Activated naive CD8-positive, alpha-beta T cell treated with anti-CD3 and anti-CD28 coated beads, Interleukin-2, amount 10 ng/mL, durations not matched to agents 7 days and 5 days (primary cell): ENCODE measurements at regions not wholly inside any gene's neighbourhood (a gene's known extent, or its start where the extent isn't known, plus 50 kb on each side); places are given as distances from the start of the nearest gene placed in this dataset.

Experiments used
- ATAC-seq: fragments of 150-1000 bp; cut with Tn5 transposase; one replicate; pipeline ENCODE4 v1.10.0; 2021; ENCODE audit warnings: low read depth, moderate library complexity
- POLR2A ChIA-PET: fragments of 350-600 bp; sonication (Branson Sonifier 250); formaldehyde crosslinking; loops from one replicate; lab custom pipeline; 2021; ENCODE audit warnings: antibody characterized with exemption; lab: Charles Lee
- DNase-seq: peaks from one replicate; pipeline ENCODE4 v3.0.0; 2021
- H3K27ac Mint-ChIP-seq: one replicate; pipeline ENCODE4 v1.8.0; 2022; ENCODE audit warnings: mild to moderate bottlenecking, mixed read lengths
- H3K27me3 Mint-ChIP-seq: one replicate; pipeline ENCODE4 v1.8.0; 2022; ENCODE audit warnings: mild to moderate bottlenecking, moderate library complexity, mixed read lengths
- H3K36me3 Mint-ChIP-seq: one replicate; pipeline ENCODE4 v1.8.0; 2021; ENCODE audit warnings: mild to moderate bottlenecking, mixed read lengths
- H3K4me1 Mint-ChIP-seq: one replicate; pipeline ENCODE4 v1.8.0; 2021; ENCODE audit warnings: mixed read lengths
- H3K4me3 Mint-ChIP-seq: one replicate; pipeline ENCODE4 v1.8.0; 2022; ENCODE audit warnings: mild to moderate bottlenecking, moderate library complexity, mixed read lengths
- H3K9me3 Mint-ChIP-seq: one replicate; pipeline ENCODE4 v1.8.0; 2021; ENCODE audit warnings: mixed read lengths

DNA sequence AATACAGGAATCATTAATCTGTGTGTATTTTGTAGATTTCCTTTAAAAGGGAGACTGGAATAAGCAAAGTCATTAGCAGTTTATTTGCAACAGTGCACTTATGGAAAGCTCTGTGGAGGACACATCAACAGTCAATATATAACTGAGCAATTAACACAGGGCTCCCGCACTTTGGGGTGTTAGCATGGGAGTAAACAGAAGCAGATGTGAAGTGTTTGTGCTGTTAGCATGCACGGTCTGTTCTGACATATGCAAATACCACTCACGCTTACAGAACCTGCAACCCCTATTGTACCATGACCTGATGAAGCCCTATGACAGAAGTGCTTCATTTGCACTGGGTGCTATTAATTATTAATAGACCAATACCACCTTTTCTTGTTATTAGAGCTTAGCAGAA lies 118.9 kb downstream of the PPP1R3A start:
- Mint-ChIP-seq H3K4me3 (no peak overlapping the region), H3K27me3 (no peaks in the 10 kb centered on the region), H3K36me3 (no peaks in the 10 kb centered on the region), H3K9me3 (no peaks in the 10 kb centered on the region), H3K27ac (no peak overlapping the region), H3K4me1 (no peaks in the 10 kb centered on the region)
- DNase-seq (no peak), ATAC-seq (no peak)
- POLR2A ChIA-PET: no interaction called here

DNA sequence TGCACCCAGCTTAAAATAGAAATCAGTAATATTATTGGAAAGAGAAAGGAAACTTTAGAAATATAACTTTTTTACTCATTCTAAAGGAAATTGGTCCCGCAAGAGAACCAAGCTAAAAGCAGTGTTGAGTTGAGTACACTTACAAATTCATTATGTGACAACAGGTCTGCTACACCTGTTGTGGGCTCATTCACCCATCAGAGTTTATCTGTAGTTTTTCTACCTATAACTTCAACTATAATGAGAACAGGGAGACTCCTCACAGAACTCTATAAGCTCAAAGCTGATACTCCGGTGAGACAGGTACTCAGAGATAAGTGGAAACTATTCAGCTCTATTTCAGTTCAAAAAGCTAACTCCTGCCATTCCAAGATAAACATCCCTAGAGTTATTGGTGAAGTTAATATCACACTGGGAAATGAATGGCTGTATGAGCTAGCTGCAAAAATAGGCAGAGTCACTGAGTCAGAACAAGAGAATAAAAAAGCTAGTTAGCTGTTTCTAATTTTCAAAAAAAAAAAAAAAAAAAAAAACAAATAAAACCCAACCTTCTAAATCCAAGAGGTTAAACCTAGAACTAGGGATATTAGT lies 121.3 kb downstream of the PPP1R3A start:
- no peaks in the 10 kb centered on the region for H3K27me3 Mint-ChIP-seq

DNA sequence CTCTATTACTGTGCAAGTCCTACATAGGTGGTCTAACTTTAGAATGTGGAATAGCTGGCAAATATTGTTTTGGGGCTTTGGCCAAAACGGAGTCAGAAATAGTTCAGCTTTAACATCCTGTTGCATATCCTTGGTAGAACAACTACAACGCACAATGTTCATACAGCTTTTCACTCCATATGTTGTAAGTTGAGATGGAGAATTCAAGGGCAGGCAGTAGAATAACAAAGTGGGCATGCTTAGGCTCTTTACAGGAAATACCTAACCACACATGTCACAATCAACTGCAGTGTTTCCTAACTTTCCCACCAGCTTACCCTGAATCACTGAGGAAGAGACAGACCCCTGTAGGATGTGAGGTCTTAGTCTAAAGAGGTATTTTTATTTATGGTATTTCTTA lies 122.3 kb downstream of the PPP1R3A start:
- ATAC-seq: no peak

More for the DNA sequence above, 121.3 kb downstream of the PPP1R3A start:
- Mint-ChIP-seq H3K9me3 (peaks cover 3% of the 10 kb centered on the region), H3K27ac (no peak overlapping the region), H3K4me1 (no peaks in the 10 kb centered on the region), H3K4me3 (no peak overlapping the region), H3K36me3 (no peaks in the 10 kb centered on the region)
- DNase-seq: no peak
- POLR2A ChIA-PET: no interaction called here
- no peak for ATAC-seq

DNA sequence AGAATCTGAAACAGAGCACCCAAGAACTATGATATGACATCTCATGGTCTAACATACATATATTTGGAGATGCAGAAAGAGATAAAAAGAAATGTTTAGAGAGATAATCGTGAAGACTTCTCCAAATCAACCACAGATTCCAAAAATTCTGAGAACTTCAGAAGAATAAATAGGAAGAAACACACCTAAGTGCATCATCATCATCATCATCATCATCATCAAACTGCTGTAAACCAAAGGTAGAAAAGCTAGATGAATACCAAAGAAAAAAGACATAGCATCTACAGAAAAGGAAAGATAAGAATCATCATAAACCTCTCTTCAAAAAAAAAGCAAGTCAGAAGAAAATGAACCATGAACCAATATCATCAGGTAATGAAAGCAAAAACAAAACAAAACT lies 124.2 kb downstream of the PPP1R3A start:
- peaks cover 3% of the 10 kb centered on the region for H3K9me3 Mint-ChIP-seq
- H3K36me3 Mint-ChIP-seq: no peaks in the 10 kb centered on the region
- ATAC-seq (no peak), DNase-seq (no peak)
- no peak overlapping the region for H3K4me3 Mint-ChIP-seq
- H3K27ac Mint-ChIP-seq: no peak overlapping the region
- POLR2A ChIA-PET: no interaction called here
- no peaks in the 10 kb centered on the region for H3K27me3 Mint-ChIP-seq
- H3K4me1 Mint-ChIP-seq: no peaks in the 10 kb centered on the region

More for the DNA sequence above, 122.3 kb downstream of the PPP1R3A start:
- no peaks in the 10 kb centered on the region for H3K36me3 Mint-ChIP-seq
- H3K27ac Mint-ChIP-seq: no peak overlapping the region
- no peaks in the 10 kb centered on the region for H3K27me3 Mint-ChIP-seq
- DNase-seq: no peak
- peaks cover 3% of the 10 kb centered on the region for H3K9me3 Mint-ChIP-seq
- POLR2A ChIA-PET: no interaction called here
- no peaks in the 10 kb centered on the region for H3K4me1 Mint-ChIP-seq
- H3K4me3 Mint-ChIP-seq: no peak overlapping the region

DNA sequence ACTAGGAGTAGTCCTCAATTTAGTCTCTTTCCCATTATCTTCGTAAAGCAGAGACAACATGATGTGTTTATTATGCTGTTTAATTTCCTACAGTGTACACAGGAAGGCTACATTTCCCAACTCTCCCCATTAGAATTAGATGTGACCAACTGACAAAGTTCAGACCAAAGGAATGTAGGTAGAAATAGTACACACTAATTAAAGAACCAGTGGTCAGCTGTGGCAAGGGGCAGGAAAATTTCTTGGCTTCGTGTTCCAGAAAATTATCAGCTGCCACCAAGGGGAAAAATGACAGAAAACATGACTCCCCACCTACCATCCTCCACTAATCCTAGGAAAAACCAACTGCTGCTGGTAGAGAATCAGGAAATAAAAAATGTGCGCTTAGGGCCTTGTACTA lies 125.6 kb downstream of the PPP1R3A start:
- H3K4me1 Mint-ChIP-seq: no peaks in the 10 kb centered on the region
- ATAC-seq (no peak), DNase-seq (no peak)
- POLR2A ChIA-PET: no interaction called here
- H3K4me3 Mint-ChIP-seq: no peak overlapping the region
- no peaks in the 10 kb centered on the region for H3K36me3 Mint-ChIP-seq
- H3K27me3 Mint-ChIP-seq: no peaks in the 10 kb centered on the region
- H3K9me3 Mint-ChIP-seq: peaks cover 3% of the 10 kb centered on the region
- H3K27ac Mint-ChIP-seq: no peak overlapping the region

DNA sequence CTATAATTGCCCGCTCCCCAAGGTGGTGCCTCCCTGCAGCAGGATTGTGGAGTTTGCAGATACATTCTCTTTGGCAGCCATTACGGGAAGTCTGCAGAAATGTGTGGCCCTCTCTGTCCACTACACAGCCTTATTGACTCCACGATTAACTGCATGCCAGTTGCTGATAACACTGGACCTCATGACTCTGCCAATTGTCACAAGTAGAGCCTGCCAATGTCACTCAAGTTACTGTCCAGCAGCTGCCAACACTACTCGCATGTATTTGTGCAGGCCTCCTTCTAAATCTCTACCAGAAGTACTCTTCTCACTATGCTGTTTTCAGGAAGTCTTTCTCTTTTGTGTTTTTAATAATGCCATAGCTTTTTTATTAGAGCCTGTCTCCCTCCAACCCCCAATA lies 128.8 kb downstream of the PPP1R3A start:
- no peak for ATAC-seq
- Mint-ChIP-seq H3K9me3 (peaks cover 3% of the 10 kb centered on the region), H3K4me3 (no peak overlapping the region), H3K4me1 (no peaks in the 10 kb centered on the region), H3K27me3 (no peaks in the 10 kb centered on the region), H3K27ac (no peak overlapping the region), H3K36me3 (no peaks in the 10 kb centered on the region)
- no peak for DNase-seq
- POLR2A ChIA-PET: no interaction called here

DNA sequence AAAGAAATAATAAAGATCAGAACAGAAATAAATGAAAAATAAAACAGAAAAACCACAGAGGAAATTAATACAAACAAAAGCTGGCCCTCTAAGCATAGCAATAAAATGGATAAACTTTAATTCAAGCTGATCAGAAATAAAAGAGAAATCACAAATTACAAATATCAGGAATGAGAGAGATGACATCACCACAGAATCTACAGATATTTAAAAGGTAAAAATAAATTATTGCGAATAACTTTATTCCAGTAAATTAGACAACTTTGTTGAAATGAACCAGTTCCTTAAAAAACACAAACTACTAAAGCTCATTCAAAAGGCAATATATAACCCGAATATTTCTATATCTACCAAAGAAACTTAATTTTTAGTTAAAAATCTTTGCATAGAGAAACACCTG lies 131.7 kb downstream of the PPP1R3A start:
- POLR2A ChIA-PET: no interaction called here
- H3K9me3 Mint-ChIP-seq: no peaks in the 10 kb centered on the region
- H3K4me3 Mint-ChIP-seq: no peak overlapping the region

DNA sequence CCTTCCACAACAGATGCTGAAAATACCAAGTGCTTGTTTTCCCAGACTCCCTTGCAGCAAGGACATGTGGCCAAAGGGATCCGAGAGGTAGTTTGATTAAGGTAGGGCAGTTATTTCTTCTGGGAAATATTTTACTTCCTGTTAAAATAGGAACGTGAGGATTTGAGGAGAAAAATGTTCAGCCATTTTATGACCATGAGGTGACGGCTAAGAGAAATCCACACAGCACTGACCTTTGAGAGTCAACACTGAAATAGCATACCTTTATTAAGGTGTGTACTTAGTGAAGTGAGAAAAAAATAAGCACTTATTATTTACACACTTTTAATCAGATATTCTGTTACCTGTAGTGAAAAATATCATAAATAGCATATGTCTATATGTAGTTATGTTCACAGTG lies 133.9 kb downstream of the PPP1R3A start:
- POLR2A ChIA-PET: no interaction called here
- ATAC-seq: no peak
- Mint-ChIP-seq H3K4me3 (no peak overlapping the region), H3K27me3 (no peaks in the 10 kb centered on the region), H3K9me3 (no peaks in the 10 kb centered on the region), H3K36me3 (no peaks in the 10 kb centered on the region), H3K4me1 (no peaks in the 10 kb centered on the region), H3K27ac (no peak overlapping the region)
- DNase-seq: no peak

More for the DNA sequence above, 131.7 kb downstream of the PPP1R3A start:
- H3K4me1 Mint-ChIP-seq: no peaks in the 10 kb centered on the region
- H3K27me3 Mint-ChIP-seq: no peaks in the 10 kb centered on the region
- H3K27ac Mint-ChIP-seq: no peak overlapping the region
- DNase-seq (no peak), ATAC-seq (no peak)
- H3K36me3 Mint-ChIP-seq: no peaks in the 10 kb centered on the region

DNA sequence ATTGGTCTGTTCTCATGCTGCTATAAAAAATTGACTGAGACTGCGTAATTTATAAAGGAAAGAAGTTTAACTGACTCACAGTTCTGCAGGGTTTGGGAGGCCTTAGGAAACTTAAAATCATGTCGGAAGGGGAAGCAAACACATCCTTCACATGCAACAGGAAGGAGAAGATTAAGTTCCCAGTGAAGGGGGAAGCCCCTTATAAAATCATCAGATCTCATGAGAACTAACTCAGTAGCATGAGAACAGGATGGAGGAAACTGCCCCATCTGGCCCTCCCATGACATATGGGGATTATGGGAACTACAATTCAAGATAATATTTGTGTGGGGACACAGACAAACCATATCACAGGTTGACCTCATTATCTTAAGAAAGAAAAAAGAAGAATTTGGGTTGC lies 134.5 kb downstream of the PPP1R3A start:
- Mint-ChIP-seq H3K27me3 (no peaks in the 10 kb centered on the region), H3K27ac (no peak overlapping the region)
- no peak for ATAC-seq

DNA sequence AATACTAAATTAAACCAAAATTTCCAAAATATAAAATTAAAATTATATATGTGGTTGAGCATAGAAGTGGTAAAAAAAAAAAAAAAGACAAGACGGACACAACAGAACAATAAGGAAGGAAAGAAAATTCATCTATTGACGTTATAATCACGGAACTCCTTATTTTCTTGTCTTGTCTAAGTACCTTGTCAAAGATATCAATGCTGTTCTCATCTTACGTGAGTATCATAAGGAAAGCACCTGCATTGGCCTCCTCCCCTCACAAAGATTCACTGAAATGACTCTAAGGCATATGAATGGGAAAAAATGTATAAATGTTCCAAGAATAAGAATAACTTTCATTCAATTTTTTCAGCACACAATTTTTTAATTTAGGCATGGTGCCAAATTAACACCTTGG lies 135.4 kb downstream of the PPP1R3A start:
- Mint-ChIP-seq H3K27me3 (no peaks in the 10 kb centered on the region), H3K9me3 (no peaks in the 10 kb centered on the region), H3K36me3 (no peaks in the 10 kb centered on the region), H3K4me3 (no peak overlapping the region), H3K27ac (no peak overlapping the region), H3K4me1 (no peaks in the 10 kb centered on the region)
- POLR2A ChIA-PET: no interaction called here
- DNase-seq: no peak
- no peak for ATAC-seq

More for the DNA sequence above, 134.5 kb downstream of the PPP1R3A start:
- no peak for DNase-seq
- Mint-ChIP-seq H3K4me3 (no peak overlapping the region), H3K9me3 (no peaks in the 10 kb centered on the region), H3K4me1 (no peaks in the 10 kb centered on the region), H3K36me3 (no peaks in the 10 kb centered on the region)
- POLR2A ChIA-PET: no interaction called here

DNA sequence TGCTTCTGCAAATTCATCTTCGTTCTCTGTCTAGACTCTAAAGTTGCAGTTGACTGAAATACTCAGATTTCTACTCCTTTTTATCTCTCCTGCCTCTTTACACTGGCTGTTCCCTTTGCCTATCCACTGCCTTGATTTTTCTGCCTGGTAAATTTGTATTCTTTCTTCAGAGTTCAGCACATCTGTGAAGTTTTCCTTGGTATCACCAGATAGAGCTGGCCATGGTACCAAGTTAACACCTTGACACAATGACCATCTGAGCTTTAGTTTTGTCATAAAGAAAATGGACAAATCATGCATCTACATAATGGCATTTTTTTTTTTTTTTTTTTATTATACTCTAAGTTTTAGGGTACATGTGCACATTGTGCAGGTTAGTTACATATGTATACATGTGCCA lies 143.0 kb downstream of the PPP1R3A start:
- Mint-ChIP-seq H3K4me3 (no peak overlapping the region), H3K9me3 (no peaks in the 10 kb centered on the region), H3K4me1 (no peaks in the 10 kb centered on the region), H3K27ac (no peak overlapping the region), H3K27me3 (no peaks in the 10 kb centered on the region), H3K36me3 (no peaks in the 10 kb centered on the region)
- no peak for ATAC-seq
- POLR2A ChIA-PET: no interaction called here
- no peak for DNase-seq

DNA sequence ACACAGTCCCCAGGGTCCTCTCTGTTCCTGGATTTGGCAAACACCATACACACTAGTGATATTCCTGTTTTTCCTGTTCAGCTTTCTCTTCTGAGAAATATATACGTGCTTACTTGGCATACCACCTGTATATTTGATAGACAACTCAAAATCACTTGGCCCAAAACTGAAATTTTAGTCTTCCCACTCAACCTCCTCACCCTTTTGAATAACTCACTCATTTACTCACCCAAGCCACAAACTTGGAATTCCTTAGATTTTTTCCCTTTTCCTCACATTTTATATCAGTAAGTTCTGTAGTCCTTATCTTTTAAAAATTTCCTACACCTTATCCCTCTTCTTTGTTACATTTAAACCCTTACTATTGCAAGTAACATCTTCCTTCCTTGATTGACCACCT lies 143.4 kb downstream of the PPP1R3A start:
- Mint-ChIP-seq H3K27me3 (no peaks in the 10 kb centered on the region), H3K27ac (no peak overlapping the region), H3K4me1 (no peaks in the 10 kb centered on the region), H3K4me3 (no peak overlapping the region), H3K36me3 (no peaks in the 10 kb centered on the region), H3K9me3 (no peaks in the 10 kb centered on the region)
- no peak for ATAC-seq
- POLR2A ChIA-PET: no interaction called here
- DNase-seq: no peak

DNA sequence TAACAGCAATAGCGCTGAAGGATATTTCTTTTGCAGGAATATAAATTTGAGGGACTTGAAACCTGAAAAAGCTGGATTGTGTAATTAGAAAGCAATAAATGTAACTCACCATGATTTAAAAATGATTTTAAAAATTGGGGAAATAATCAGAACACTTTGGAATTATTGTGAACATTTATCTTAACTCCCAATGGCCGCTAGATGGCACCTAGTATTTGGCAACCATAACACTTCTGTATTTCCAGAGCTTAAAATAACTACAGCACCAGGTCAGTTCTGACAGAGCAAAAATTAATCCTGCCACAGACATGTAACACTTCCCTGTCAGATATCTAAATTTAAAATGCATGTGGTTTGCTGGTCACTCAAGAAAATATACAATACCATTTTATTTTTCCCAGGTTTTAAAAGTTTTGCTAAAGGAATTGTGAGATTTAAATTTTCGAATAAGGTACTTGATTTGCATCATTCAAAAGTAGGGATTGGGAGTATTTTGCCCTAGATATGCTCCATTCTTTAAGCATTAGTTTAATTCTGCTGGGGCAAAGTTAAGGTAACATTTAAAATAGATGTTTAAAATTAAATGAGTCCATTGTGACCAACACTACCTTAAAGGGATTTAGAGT lies 144.5 kb downstream of the PPP1R3A start:
- no peaks in the 10 kb centered on the region for H3K27me3 Mint-ChIP-seq
- no peaks in the 10 kb centered on the region for H3K9me3 Mint-ChIP-seq
- H3K27ac Mint-ChIP-seq: no peak overlapping the region
- POLR2A ChIA-PET: no interaction called here
- no peaks in the 10 kb centered on the region for H3K36me3 Mint-ChIP-seq
- H3K4me1 Mint-ChIP-seq: no peaks in the 10 kb centered on the region
- DNase-seq (no peak), ATAC-seq (no peak)
- H3K4me3 Mint-ChIP-seq: no peak overlapping the region

DNA sequence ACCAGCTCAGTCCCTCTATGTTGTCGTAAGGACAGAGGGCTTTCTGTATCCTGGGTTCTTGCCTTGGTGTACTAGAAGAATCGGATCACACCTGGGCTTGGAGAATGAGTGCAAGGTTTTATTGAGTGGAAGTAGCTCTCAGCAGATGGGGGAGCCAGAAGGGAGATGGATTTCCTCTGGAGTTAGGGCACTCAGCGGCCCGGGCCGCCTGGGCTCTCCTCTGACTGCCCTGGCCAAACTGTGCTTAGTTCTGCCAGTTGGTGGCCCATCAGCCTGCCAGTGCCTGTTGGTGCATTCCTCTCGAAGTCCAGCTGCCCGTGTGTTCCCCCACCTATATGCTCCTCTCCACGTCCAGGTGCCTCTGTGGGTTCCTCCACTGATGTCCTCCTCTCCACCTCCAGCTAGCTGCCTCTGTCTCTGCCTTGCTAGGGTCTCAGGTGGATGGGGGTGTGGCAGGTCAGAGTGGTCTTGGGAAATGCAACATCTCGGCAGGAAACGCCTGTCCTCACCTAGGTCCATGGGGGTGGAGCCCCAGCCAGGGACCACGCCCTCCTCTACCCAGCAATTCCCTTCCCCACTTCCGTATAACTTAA lies 148.6 kb downstream of the PPP1R3A start:
- Mint-ChIP-seq H3K27me3 (no peaks in the 10 kb centered on the region), H3K36me3 (no peaks in the 10 kb centered on the region), H3K4me1 (no peaks in the 10 kb centered on the region), H3K27ac (no peak overlapping the region), H3K9me3 (no peaks in the 10 kb centered on the region), H3K4me3 (no peak overlapping the region)
- DNase-seq (no peak), ATAC-seq (no peak)
- POLR2A ChIA-PET: no interaction called here
